A673 (cell line): ENCODE measurements at regions not wholly inside any gene's neighbourhood (a gene's known extent, or its start where the extent isn't known, plus 50 kb on each side); places are given as distances from the start of the nearest gene placed in this dataset.
A peak's percentile ranks its signal among the peaks of the same experiment; 100 is the strongest.

ENCODE experiments used
- BruUV-seq: library from RNA; stranded (reverse); fragments of 400-500 nt; replicated peaks from 2 replicates; lab custom pipeline; 2021; lab: Mats Ljungman, UMichigan
- CTCF ChIA-PET: fragments of 300-600 bp; sonication (Branson Sonifier 250); formaldehyde crosslinking; loops from one replicate; lab custom pipeline; 2022; ENCODE audit warnings: antibody characterized with exemption; lab: Charles Lee
- POLR2A ChIA-PET: fragments of 300-600 bp; sonication (Branson Sonifier 250); formaldehyde crosslinking; loops from one replicate; lab custom pipeline; 2022; ENCODE audit warnings: antibody characterized with exemption; ENCODE audit not compliant: low non-redundant PET; lab: Charles Lee
- DNase-seq: peaks from one replicate; pipeline ENCODE4 v3.0.0-alpha.2; 2015; ENCODE audit warnings: low spot score
- H3K27ac ChIP-seq: fragments of 200-600 bp; sonication (generic); 2 replicates; pipeline ENCODE4 v1.5.1; 2016; ENCODE audit warnings: mixed run types, low read depth, mild to moderate bottlenecking, mixed read lengths, antibody characterized with exemption, low read length; ENCODE audit not compliant: poor library complexity, severe bottlenecking
- H3K27me3 ChIP-seq: fragments of 200-600 bp; sonication (generic); replicated peaks from 2 replicates; pipeline ENCODE4 v1.6.1; 2017; ENCODE audit warnings: mixed run types, low read depth, mild to moderate bottlenecking, mixed read lengths, antibody characterized with exemption, low read length; ENCODE audit not compliant: insufficient read depth, poor library complexity
- H3K36me3 ChIP-seq: fragments of 200-600 bp; sonication (generic); 2 replicates; pipeline ENCODE4 v1.6.1; 2016; ENCODE audit warnings: mixed run types, mild to moderate bottlenecking, mixed read lengths, antibody characterized with exemption, low read length; ENCODE audit not compliant: insufficient read depth, poor library complexity, severe bottlenecking
- H3K4me1 ChIP-seq: fragments of 200-600 bp; sonication (generic); 2 replicates; pipeline ENCODE4 v1.6.1; 2017; ENCODE audit warnings: mixed run types, mild to moderate bottlenecking, mixed read lengths, antibody characterized with exemption, low read length; ENCODE audit not compliant: insufficient read depth, poor library complexity, severe bottlenecking
- H3K4me3 ChIP-seq: fragments of 200-600 bp; sonication (generic); 2 replicates; pipeline ENCODE4 v1.5.1; 2016; ENCODE audit warnings: low read depth, mixed run types, mild to moderate bottlenecking, mixed read lengths, low read length; ENCODE audit not compliant: poor library complexity, severe bottlenecking
- H3K9me3 ChIP-seq: fragments of 200-600 bp; sonication (generic); 2 replicates; pipeline ENCODE4 v1.6.1; 2016; ENCODE audit warnings: mixed run types, low read depth, mild to moderate bottlenecking, mixed read lengths, antibody characterized with exemption, low read length; ENCODE audit not compliant: poor library complexity, severe bottlenecking
- CTCF ChIP-seq: fragments of 300-800, 200-600 bp; sonication (generic); conservative IDR thresholded peaks from 2 replicates; pipeline ENCODE4 v1.5.1; 2017; ENCODE audit warnings: low read depth, mild to moderate bottlenecking, antibody characterized with exemption, low read length, moderate library complexity, mixed read lengths
- EZH2 ChIP-seq: fragments of 200-600 bp; sonication (generic); IDR thresholded peaks from 2 replicates; pipeline ENCODE4 v1.6.1; 2017; ENCODE audit warnings: borderline replicate concordance, low read depth, mild to moderate bottlenecking, mixed read lengths, antibody characterized with exemption, low read length; ENCODE audit not compliant: poor library complexity, severe bottlenecking
- intact Hi-C: fragments of 100-400 bp; cut with micrococcal nuclease; formaldehyde crosslinking; loops from one replicate; pipeline ENCODE4 v1.10.0; 2022; ENCODE audit not compliant: unreplicated experiment

GRCh38 chr20:40268321-40269075, 420.5 kb downstream of the MAFB start:
- H3K27me3 ChIP-seq: no peaks in the 10 kb centered on the region
- no peaks in the 10 kb centered on the region for H3K36me3 ChIP-seq
- no peaks in the 10 kb centered on the region for H3K4me1 ChIP-seq
- no peak for DNase-seq
- ChIA-PET POLR2A (no interaction called here), CTCF (interaction anchor here (0.6 kb wide), 1 partner anchor 62 kb away, joined by 4 read pairs; no protein-coding TSS in a partner anchor)
- H3K9me3 ChIP-seq: no peaks in the 10 kb centered on the region
- BruUV-seq: no TSS peak
- no peak overlapping the region for H3K4me3 ChIP-seq
- intact Hi-C loops: loop anchor here (5.0 to 10.0 kb wide), 3 partner anchors 196 to 676 kb away; no protein-coding TSS in a partner anchor
- no peak for TF ChIP-seq CTCF
- TF ChIP-seq EZH2: no peak
- no peak overlapping the region for H3K27ac ChIP-seq

- Histone ChIP-seq H3K27me3 (no peaks in the 10 kb centered on the region), H3K4me3 (no peak overlapping the region), H3K27ac (no peak overlapping the region), H3K36me3 (no peaks in the 10 kb centered on the region), H3K9me3 (no peaks in the 10 kb centered on the region), H3K4me1 (no peaks in the 10 kb centered on the region)
- TF ChIP-seq CTCF (peak; percentile 79), EZH2 (no peak)
- CTCF ChIA-PET: no interaction called here
- intact Hi-C loops: loop anchor here (5.0 to 10.0 kb wide), 3 partner anchors 199 to 679 kb away; no protein-coding TSS in a partner anchor
- no TSS peak for BruUV-seq
- DNase-seq: peak; percentile 76
- POLR2A ChIA-PET: no interaction called here
These were observed 423.1 kb downstream of the MAFB start for GRCh38 chr20:40265825-40266533.

GRCh38 chr20:40262219-40262618, 426.8 kb downstream of the MAFB start:
- H3K27me3 ChIP-seq: no peaks in the 10 kb centered on the region
- no peaks in the 10 kb centered on the region for H3K4me1 ChIP-seq
- no peaks in the 10 kb centered on the region for H3K36me3 ChIP-seq
- ChIA-PET CTCF (no interaction called here), POLR2A (no interaction called here)
- H3K9me3 ChIP-seq: no peaks in the 10 kb centered on the region
- no TSS peak for BruUV-seq
- peak; percentile 59 for DNase-seq
- H3K27ac ChIP-seq: no peak overlapping the region
- intact Hi-C loops: loop anchor here (10.0 kb wide), 2 partner anchors 203 to 683 kb away; no protein-coding TSS in a partner anchor
- no peak for TF ChIP-seq CTCF
- TF ChIP-seq EZH2: no peak
- no peak overlapping the region for H3K4me3 ChIP-seq
